ENCODE measurements at regions not wholly inside any gene's neighbourhood (a gene's known extent, or its start where the extent isn't known, plus 50 kb on each side); places are given as distances from the start of the nearest gene placed in this dataset.

DNA sequence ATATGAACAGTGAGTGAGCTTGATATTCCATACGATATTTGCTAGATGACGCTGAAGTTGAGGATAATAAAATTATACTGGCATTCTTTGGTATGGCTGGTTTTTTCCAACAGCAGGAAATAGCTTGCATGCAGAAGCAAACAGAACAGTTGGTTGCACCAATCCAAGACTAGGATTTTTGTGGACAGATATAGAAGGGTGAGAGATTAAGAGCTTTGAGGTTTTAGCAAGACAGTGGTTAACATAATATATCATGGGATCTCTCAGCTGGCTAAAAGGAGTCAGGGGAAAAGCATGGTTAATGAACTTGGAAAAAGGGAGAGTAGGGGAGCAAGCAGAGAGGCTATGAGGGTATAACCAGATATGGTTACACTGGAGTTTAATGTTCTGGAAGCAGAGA, 127.9 kb downstream of the DHX15 start:
- no peaks in the 10 kb centered on the region for H3K27me3 Mint-ChIP-seq (ENCODE audit: insufficient read depth, low read depth)
- Histone ChIP-seq H3K4me2 (no peak overlapping the region), H4K20me1 (ENCODE audit: low read depth) (no peaks in the 10 kb centered on the region), H3K4me3 (no peak overlapping the region), H3K4me1 (peaks cover 6% of the 10 kb centered on the region), H3K9ac (no peak overlapping the region), H3K27ac (no peak overlapping the region), H3K36me3 (no peaks in the 10 kb centered on the region), H2AFZ (replicated peaks) (no peak overlapping the region), H3K79me2 (ENCODE audit: low read depth) (no peaks in the 10 kb centered on the region), H3K27me3 (no peaks in the 10 kb centered on the region), H3F3A (ENCODE audit: low read depth) (no peaks in the 10 kb centered on the region), H3K9me3 (ENCODE audit: low read depth) (no peaks in the 10 kb centered on the region)
- H3K4me1 Mint-ChIP-seq, result no peaks in the 10 kb centered on the region
- H3K4me3 Mint-ChIP-seq, result no peak overlapping the region
- no peak for DNase-seq (ENCODE audit: low spot score)
- TF ChIP-seq EZH2 (IDR thresholded peaks at IDR 0.05) (no peak), EZH2phosphoT487 (IDR thresholded peaks at IDR 0.05) (no peak)
- TF ChIP-seq, protein P1, sequence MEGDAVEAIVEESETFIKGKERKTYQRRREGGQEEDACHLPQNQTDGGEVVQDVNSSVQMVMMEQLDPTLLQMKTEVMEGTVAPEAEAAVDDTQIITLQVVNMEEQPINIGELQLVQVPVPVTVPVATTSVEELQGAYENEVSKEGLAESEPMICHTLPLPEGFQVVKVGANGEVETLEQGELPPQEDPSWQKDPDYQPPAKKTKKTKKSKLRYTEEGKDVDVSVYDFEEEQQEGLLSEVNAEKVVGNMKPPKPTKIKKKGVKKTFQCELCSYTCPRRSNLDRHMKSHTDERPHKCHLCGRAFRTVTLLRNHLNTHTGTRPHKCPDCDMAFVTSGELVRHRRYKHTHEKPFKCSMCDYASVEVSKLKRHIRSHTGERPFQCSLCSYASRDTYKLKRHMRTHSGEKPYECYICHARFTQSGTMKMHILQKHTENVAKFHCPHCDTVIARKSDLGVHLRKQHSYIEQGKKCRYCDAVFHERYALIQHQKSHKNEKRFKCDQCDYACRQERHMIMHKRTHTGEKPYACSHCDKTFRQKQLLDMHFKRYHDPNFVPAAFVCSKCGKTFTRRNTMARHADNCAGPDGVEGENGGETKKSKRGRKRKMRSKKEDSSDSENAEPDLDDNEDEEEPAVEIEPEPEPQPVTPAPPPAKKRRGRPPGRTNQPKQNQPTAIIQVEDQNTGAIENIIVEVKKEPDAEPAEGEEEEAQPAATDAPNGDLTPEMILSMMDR (IDR thresholded peaks at IDR 0.05), result no peak
- no peak overlapping the region for H3K27ac Mint-ChIP-seq
- peaks cover 5% of the 10 kb centered on the region for H3K9me3 Mint-ChIP-seq
- peaks cover 2% of the 10 kb centered on the region for H3K36me3 Mint-ChIP-seq

DNA sequence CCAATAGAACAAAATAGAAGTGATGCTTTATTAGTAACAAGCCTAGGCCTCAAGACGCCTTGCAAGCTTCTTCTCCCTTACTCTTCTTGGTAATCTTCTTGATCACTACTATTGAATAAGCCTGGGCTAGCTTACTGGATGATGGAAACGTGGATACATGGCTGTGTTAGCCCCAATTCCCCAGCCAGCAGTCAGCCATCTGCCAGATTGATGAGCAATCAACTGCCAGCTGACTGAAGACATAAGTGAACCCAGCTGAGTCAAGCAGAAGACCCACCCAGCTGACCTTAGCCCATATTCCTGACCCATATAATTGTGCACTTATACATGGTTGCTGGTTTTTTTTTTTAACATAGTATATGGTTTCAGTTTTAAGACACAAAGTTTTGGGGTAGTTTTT, 130.4 kb downstream of the DHX15 start:
- DNase-seq (ENCODE audit: low spot score), result no peak
- Histone ChIP-seq H3K4me1 (no peaks in the 10 kb centered on the region), H3K4me2 (no peak overlapping the region), H3K27ac (no peak overlapping the region), H3K4me3 (no peak overlapping the region), H2AFZ (replicated peaks) (no peak overlapping the region), H3F3A (ENCODE audit: low read depth) (no peaks in the 10 kb centered on the region), H4K20me1 (ENCODE audit: low read depth) (no peaks in the 10 kb centered on the region), H3K79me2 (ENCODE audit: low read depth) (no peaks in the 10 kb centered on the region), H3K9ac (no peak overlapping the region), H3K9me3 (ENCODE audit: low read depth) (no peaks in the 10 kb centered on the region), H3K27me3 (no peaks in the 10 kb centered on the region), H3K36me3 (no peaks in the 10 kb centered on the region)
- TF ChIP-seq EZH2 (IDR thresholded peaks at IDR 0.05) (no peak), EZH2phosphoT487 (IDR thresholded peaks at IDR 0.05) (no peak)
- TF ChIP-seq, protein P1 (IDR thresholded peaks at IDR 0.05), result no peak
- H3K9me3 Mint-ChIP-seq, result peaks cover 5% of the 10 kb centered on the region
- H3K27me3 Mint-ChIP-seq (ENCODE audit: insufficient read depth, low read depth), result no peaks in the 10 kb centered on the region
- H3K36me3 Mint-ChIP-seq, result peaks cover 2% of the 10 kb centered on the region
- peaks cover 9% of the 10 kb centered on the region for H3K4me1 Mint-ChIP-seq
- no peak overlapping the region for H3K27ac Mint-ChIP-seq
- no peak overlapping the region for H3K4me3 Mint-ChIP-seq

DNA sequence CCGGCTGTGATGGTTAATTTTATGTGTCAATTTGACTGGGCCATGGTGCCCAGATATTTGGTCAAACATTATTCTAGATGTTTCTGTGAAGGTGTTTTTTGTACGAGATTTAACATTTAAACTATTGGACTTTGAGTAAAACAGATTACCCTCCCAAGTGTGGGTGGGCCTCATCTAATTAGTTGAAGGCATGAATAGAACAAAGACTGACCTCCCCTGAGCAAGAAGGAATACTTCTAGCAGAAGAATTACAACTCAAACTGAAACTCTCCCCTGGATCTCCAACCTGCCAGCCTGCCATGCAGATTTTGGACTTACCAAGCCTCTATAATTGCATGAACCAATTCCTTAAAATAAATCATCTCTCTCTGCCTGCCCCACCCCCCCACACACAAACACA, 132.5 kb downstream of the DHX15 start:
- Mint-ChIP-seq H3K9me3 (peaks cover 5% of the 10 kb centered on the region), H3K4me3 (no peak overlapping the region), H3K4me1 (peaks cover 9% of the 10 kb centered on the region), H3K27me3 (ENCODE audit: insufficient read depth, low read depth) (no peaks in the 10 kb centered on the region), H3K27ac (no peak overlapping the region), H3K36me3 (peaks cover 2% of the 10 kb centered on the region)
- no peak for DNase-seq (ENCODE audit: low spot score)
- Histone ChIP-seq H3K27ac (no peak overlapping the region), H2AFZ (replicated peaks) (no peak overlapping the region), H3K4me2 (no peak overlapping the region), H3K4me3 (no peak overlapping the region), H3K27me3 (no peaks in the 10 kb centered on the region), H3K9me3 (ENCODE audit: low read depth) (no peaks in the 10 kb centered on the region), H3F3A (ENCODE audit: low read depth) (no peaks in the 10 kb centered on the region), H3K79me2 (ENCODE audit: low read depth) (no peaks in the 10 kb centered on the region), H3K4me1 (no peaks in the 10 kb centered on the region), H3K36me3 (no peaks in the 10 kb centered on the region), H4K20me1 (ENCODE audit: low read depth) (no peaks in the 10 kb centered on the region), H3K9ac (no peak overlapping the region)
- no peak for TF ChIP-seq EZH2 (IDR thresholded peaks at IDR 0.05)
- no peak for TF ChIP-seq EZH2phosphoT487 (IDR thresholded peaks at IDR 0.05)
- TF ChIP-seq, protein P1 (IDR thresholded peaks at IDR 0.05), result no peak

Data from neural progenitor cell (in vitro differentiated cells).